GM23338 (cell line): ENCODE measurements at regions not wholly inside any gene's neighbourhood (a gene's known extent, or its start where the extent isn't known, plus 50 kb on each side); places are given as distances from the start of the nearest gene placed in this dataset.

Experiments used
- ATAC-seq: fragments of 200-7000 bp; cut with Tn5 transposase; 3 replicates; pipeline ENCODE4 v1.9.1; 2020
- DNase-seq: peaks from one replicate; pipeline ENCODE4 v3.0.0-alpha.2; 2015; ENCODE audit warnings: low spot score
- H2AFZ ChIP-seq: fragments of 200-600 bp; sonication (generic); 2 replicates; pipeline ENCODE4 v1.8.0; 2016; ENCODE audit warnings: antibody characterized with exemption, mild to moderate bottlenecking, moderate library complexity
- H3F3A ChIP-seq: fragments of 200-600 bp; sonication (generic); replicated peaks from 2 replicates; pipeline ENCODE4 v1.8.0; 2017; ENCODE audit warnings: antibody characterized with exemption, mixed run types, low read depth
- H3K27ac ChIP-seq: fragments of 200-600 bp; sonication (generic); 2 replicates; pipeline ENCODE4 v1.6.1; 2016; ENCODE audit warnings: low read depth
- H3K27me3 ChIP-seq: fragments of 200-600 bp; sonication (generic); 2 replicates; pipeline ENCODE4 v1.8.0; 2016; ENCODE audit warnings: mild to moderate bottlenecking, mixed run types, moderate library complexity; ENCODE audit not compliant: insufficient read depth
- H3K36me3 ChIP-seq: fragments of 200-600 bp; sonication (generic); 2 replicates; pipeline ENCODE4 v1.8.0; 2016; ENCODE audit warnings: mild to moderate bottlenecking; ENCODE audit not compliant: insufficient read depth
- H3K4me1 ChIP-seq: fragments of 200-600 bp; sonication (generic); 2 replicates; pipeline ENCODE4 v1.8.0; 2016; ENCODE audit warnings: mild to moderate bottlenecking, moderate library complexity; ENCODE audit not compliant: insufficient read depth
- H3K4me2 ChIP-seq: fragments of 200-600 bp; sonication (generic); 2 replicates; pipeline ENCODE4 v1.7.1; 2017; ENCODE audit warnings: mixed run types
- H3K4me3 ChIP-seq: fragments of 200-600 bp; sonication (generic); 2 replicates; pipeline ENCODE4 v1.6.1; 2016; ENCODE audit warnings: mixed run types
- H3K79me2 ChIP-seq: fragments of 200-600 bp; sonication (generic); replicated peaks from 2 replicates; pipeline ENCODE4 v1.8.0; 2017; ENCODE audit warnings: mild to moderate bottlenecking; ENCODE audit not compliant: insufficient read depth
- H3K9me2 ChIP-seq: fragments of 200-600 bp; sonication (generic); 2 replicates; pipeline ENCODE4 v1.8.0; 2017; ENCODE audit not compliant: insufficient read depth
- H4K20me1 ChIP-seq: fragments of 200-600 bp; sonication (generic); replicated peaks from 2 replicates; pipeline ENCODE4 v1.8.0; 2017; ENCODE audit warnings: mild to moderate bottlenecking; ENCODE audit not compliant: insufficient read depth
- H3K27ac Mint-ChIP-seq: 2 replicates; pipeline ENCODE4 v1.8.0; 2020; ENCODE audit warnings: inconsistent platforms, mild to moderate bottlenecking, moderate library complexity, mixed read lengths
- H3K27me3 Mint-ChIP-seq: 3 replicates; pipeline ENCODE4 v1.8.0; 2022; ENCODE audit warnings: low read depth, mild to moderate bottlenecking, moderate library complexity, mixed read lengths, inconsistent platforms; ENCODE audit not compliant: insufficient read depth, poor library complexity
- H3K36me3 Mint-ChIP-seq: 3 replicates; pipeline ENCODE4 v1.8.0; 2021; ENCODE audit warnings: low read depth, mild to moderate bottlenecking, inconsistent platforms, moderate library complexity, mixed read lengths
- H3K4me1 Mint-ChIP-seq: 3 replicates; pipeline ENCODE4 v1.8.0; 2020; ENCODE audit warnings: mild to moderate bottlenecking, inconsistent platforms, mixed read lengths
- H3K4me3 Mint-ChIP-seq: 3 replicates; pipeline ENCODE4 v1.8.0; 2021; ENCODE audit warnings: moderate library complexity, mild to moderate bottlenecking, inconsistent platforms, mixed read lengths
- H3K9me3 Mint-ChIP-seq: 3 replicates; pipeline ENCODE4 v1.8.0; 2020; ENCODE audit warnings: moderate library complexity, mild to moderate bottlenecking, inconsistent platforms, mixed read lengths
- CREB1 ChIP-seq: fragments of 250-450 bp; sonication (Bioruptor Pico); IDR thresholded peaks from 2 replicates; pipeline ENCODE4 v1.5.0; 2020; ENCODE audit warnings: low read depth, mild to moderate bottlenecking, moderate library complexity
- ETS1 ChIP-seq: IDR thresholded peaks from 2 replicates; pipeline ENCODE4 v1.6.1; 2016; ENCODE audit warnings: antibody characterized with exemption
- EZH2 ChIP-seq: fragments of 200-600 bp; sonication (generic); IDR thresholded peaks from one replicate; pipeline ENCODE4 v1.8.0; 2017; ENCODE audit warnings: antibody characterized with exemption, mild to moderate bottlenecking, low read depth; ENCODE audit not compliant: unreplicated experiment
- EZH2phosphoT487 ChIP-seq: fragments of 200-600 bp; sonication (generic); IDR thresholded peaks from one replicate; pipeline ENCODE4 v1.8.1; 2018; ENCODE audit warnings: antibody characterized with exemption; ENCODE audit not compliant: unreplicated experiment
- JUNB ChIP-seq: IDR thresholded peaks from one replicate; pipeline ENCODE4 v1.6.1; 2016; ENCODE audit warnings: antibody characterized with exemption; ENCODE audit not compliant: unreplicated experiment
- NANOG ChIP-seq: IDR thresholded peaks from 2 replicates; pipeline ENCODE4 v1.6.1; 2016; ENCODE audit warnings: antibody characterized with exemption, borderline replicate concordance
- POLR2AphosphoS5 ChIP-seq: IDR thresholded peaks from 2 replicates; pipeline ENCODE4 v1.6.1; 2016; ENCODE audit warnings: antibody characterized with exemption, low read depth
- STAT1 ChIP-seq: IDR thresholded peaks from one replicate; pipeline ENCODE4 v1.6.1; 2016; ENCODE audit warnings: antibody characterized with exemption; ENCODE audit not compliant: unreplicated experiment
- ZNF114 ChIP-seq: fragments of 250-450 bp; sonication (Bioruptor Pico); IDR thresholded peaks from 2 replicates; pipeline ENCODE4 v1.5.0; 2020; ENCODE audit warnings: mild to moderate bottlenecking, moderate library complexity
- ZNF331 ChIP-seq: fragments of 250-450 bp; sonication (Bioruptor Pico); IDR thresholded peaks from 2 replicates; pipeline ENCODE4 v1.5.0; 2020; ENCODE audit warnings: low read depth, mild to moderate bottlenecking, moderate library complexity
- TF ChIP-seq, protein P1 (sequence below): fragments of 250-450 bp; sonication (Bioruptor Pico); IDR thresholded peaks from 2 replicates; pipeline ENCODE4 v1.5.0; 2020; ENCODE audit warnings: mild to moderate bottlenecking, moderate library complexity
- TF ChIP-seq, protein P2 (sequence below): IDR thresholded peaks from one replicate; pipeline ENCODE4 v1.6.1; 2018; ENCODE audit warnings: antibody characterized with exemption; ENCODE audit not compliant: unreplicated experiment
- TF ChIP-seq, protein P3 (sequence below), 2 experiments: fragments of 200-600 bp in 1 of 2; sonication (generic) in 1 of 2; conservative IDR thresholded peaks; 2 replicates each; pipeline versions ENCODE4 v1.5.1 to v1.6.1; 2016 to 2017; ENCODE audit warnings: antibody characterized with exemption in 2 of 2, low read depth in 2 of 2, mild to moderate bottlenecking in 2 of 2, moderate library complexity in 1 of 2

- no peak for ATAC-seq
- Mint-ChIP-seq H3K27ac (no peak overlapping the region), H3K27me3 (no peaks in the 10 kb centered on the region), H3K4me3 (no peak overlapping the region), H3K36me3 (no peaks in the 10 kb centered on the region; the same call in 2 of the 3 replicates), H3K4me1 (peaks cover 4% of the 10 kb centered on the region; the same call in 2 of the 3 replicates), H3K9me3 (peaks cover 3% of the 10 kb centered on the region; the same call in 1 of the 3 replicates)
- no peak for DNase-seq
- Histone ChIP-seq H3K4me3 (no peak overlapping the region), H3K79me2 (no peaks in the 10 kb centered on the region), H3K36me3 (no peaks in the 10 kb centered on the region), H3K4me1 (no peaks in the 10 kb centered on the region), H3K27ac (no peak overlapping the region), H3K9me2 (no peaks in the 10 kb centered on the region), H4K20me1 (no peaks in the 10 kb centered on the region), H2AFZ (no peak overlapping the region), H3K4me2 (no peak overlapping the region), H3F3A (no peaks in the 10 kb centered on the region), H3K27me3 (no peaks in the 10 kb centered on the region)
- no peak for TF ChIP-seq POLR2AphosphoS5
- no peak for TF ChIP-seq EZH2phosphoT487
- no peak for TF ChIP-seq ZNF114 (CRISPR knock-in tag)
- no peak for TF ChIP-seq ETS1
- TF ChIP-seq EZH2: no peak
- TF ChIP-seq, protein P1, sequence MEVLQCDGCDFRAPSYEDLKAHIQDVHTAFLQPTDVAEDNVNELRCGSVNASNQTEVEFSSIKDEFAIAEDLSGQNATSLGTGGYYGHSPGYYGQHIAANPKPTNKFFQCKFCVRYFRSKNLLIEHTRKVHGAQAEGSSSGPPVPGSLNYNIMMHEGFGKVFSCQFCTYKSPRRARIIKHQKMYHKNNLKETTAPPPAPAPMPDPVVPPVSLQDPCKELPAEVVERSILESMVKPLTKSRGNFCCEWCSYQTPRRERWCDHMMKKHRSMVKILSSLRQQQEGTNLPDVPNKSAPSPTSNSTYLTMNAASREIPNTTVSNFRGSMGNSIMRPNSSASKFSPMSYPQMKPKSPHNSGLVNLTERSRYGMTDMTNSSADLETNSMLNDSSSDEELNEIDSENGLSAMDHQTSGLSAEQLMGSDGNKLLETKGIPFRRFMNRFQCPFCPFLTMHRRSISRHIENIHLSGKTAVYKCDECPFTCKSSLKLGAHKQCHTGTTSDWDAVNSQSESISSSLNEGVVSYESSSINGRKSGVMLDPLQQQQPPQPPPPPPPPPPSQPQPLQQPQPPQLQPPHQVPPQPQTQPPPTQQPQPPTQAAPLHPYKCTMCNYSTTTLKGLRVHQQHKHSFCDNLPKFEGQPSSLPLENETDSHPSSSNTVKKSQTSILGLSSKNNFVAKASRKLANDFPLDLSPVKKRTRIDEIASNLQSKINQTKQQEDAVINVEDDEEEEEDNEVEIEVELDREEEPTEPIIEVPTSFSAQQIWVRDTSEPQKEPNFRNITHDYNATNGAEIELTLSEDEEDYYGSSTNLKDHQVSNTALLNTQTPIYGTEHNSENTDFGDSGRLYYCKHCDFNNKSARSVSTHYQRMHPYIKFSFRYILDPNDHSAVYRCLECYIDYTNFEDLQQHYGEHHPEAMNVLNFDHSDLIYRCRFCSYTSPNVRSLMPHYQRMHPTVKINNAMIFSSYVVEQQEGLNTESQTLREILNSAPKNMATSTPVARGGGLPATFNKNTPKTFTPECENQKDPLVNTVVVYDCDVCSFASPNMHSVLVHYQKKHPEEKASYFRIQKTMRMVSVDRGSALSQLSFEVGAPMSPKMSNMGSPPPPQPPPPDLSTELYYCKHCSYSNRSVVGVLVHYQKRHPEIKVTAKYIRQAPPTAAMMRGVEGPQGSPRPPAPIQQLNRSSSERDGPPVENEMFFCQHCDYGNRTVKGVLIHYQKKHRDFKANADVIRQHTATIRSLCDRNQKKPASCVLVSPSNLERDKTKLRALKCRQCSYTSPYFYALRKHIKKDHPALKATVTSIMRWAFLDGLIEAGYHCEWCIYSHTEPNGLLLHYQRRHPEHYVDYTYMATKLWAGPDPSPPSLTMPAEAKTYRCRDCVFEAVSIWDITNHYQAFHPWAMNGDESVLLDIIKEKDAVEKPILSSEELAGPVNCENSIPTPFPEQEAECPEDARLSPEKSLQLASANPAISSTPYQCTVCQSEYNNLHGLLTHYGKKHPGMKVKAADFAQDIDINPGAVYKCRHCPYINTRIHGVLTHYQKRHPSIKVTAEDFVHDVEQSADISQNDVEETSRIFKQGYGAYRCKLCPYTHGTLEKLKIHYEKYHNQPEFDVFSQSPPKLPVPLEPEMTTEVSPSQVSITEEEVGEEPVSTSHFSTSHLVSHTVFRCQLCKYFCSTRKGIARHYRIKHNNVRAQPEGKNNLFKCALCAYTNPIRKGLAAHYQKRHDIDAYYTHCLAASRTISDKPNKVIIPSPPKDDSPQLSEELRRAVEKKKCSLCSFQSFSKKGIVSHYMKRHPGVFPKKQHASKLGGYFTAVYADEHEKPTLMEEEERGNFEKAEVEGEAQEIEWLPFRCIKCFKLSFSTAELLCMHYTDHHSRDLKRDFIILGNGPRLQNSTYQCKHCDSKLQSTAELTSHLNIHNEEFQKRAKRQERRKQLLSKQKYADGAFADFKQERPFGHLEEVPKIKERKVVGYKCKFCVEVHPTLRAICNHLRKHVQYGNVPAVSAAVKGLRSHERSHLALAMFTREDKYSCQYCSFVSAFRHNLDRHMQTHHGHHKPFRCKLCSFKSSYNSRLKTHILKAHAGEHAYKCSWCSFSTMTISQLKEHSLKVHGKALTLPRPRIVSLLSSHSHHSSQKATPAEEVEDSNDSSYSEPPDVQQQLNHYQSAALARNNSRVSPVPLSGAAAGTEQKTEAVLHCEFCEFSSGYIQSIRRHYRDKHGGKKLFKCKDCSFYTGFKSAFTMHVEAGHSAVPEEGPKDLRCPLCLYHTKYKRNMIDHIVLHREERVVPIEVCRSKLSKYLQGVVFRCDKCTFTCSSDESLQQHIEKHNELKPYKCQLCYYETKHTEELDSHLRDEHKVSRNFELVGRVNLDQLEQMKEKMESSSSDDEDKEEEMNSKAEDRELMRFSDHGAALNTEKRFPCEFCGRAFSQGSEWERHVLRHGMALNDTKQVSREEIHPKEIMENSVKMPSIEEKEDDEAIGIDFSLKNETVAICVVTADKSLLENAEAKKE: no peak
- TF ChIP-seq, protein P2, sequence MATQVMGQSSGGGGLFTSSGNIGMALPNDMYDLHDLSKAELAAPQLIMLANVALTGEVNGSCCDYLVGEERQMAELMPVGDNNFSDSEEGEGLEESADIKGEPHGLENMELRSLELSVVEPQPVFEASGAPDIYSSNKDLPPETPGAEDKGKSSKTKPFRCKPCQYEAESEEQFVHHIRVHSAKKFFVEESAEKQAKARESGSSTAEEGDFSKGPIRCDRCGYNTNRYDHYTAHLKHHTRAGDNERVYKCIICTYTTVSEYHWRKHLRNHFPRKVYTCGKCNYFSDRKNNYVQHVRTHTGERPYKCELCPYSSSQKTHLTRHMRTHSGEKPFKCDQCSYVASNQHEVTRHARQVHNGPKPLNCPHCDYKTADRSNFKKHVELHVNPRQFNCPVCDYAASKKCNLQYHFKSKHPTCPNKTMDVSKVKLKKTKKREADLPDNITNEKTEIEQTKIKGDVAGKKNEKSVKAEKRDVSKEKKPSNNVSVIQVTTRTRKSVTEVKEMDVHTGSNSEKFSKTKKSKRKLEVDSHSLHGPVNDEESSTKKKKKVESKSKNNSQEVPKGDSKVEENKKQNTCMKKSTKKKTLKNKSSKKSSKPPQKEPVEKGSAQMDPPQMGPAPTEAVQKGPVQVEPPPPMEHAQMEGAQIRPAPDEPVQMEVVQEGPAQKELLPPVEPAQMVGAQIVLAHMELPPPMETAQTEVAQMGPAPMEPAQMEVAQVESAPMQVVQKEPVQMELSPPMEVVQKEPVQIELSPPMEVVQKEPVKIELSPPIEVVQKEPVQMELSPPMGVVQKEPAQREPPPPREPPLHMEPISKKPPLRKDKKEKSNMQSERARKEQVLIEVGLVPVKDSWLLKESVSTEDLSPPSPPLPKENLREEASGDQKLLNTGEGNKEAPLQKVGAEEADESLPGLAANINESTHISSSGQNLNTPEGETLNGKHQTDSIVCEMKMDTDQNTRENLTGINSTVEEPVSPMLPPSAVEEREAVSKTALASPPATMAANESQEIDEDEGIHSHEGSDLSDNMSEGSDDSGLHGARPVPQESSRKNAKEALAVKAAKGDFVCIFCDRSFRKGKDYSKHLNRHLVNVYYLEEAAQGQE: no peak
- TF ChIP-seq NANOG: no peak
- TF ChIP-seq STAT1: no peak
- TF ChIP-seq, protein P3, sequence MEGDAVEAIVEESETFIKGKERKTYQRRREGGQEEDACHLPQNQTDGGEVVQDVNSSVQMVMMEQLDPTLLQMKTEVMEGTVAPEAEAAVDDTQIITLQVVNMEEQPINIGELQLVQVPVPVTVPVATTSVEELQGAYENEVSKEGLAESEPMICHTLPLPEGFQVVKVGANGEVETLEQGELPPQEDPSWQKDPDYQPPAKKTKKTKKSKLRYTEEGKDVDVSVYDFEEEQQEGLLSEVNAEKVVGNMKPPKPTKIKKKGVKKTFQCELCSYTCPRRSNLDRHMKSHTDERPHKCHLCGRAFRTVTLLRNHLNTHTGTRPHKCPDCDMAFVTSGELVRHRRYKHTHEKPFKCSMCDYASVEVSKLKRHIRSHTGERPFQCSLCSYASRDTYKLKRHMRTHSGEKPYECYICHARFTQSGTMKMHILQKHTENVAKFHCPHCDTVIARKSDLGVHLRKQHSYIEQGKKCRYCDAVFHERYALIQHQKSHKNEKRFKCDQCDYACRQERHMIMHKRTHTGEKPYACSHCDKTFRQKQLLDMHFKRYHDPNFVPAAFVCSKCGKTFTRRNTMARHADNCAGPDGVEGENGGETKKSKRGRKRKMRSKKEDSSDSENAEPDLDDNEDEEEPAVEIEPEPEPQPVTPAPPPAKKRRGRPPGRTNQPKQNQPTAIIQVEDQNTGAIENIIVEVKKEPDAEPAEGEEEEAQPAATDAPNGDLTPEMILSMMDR (conservative IDR thresholded peaks at IDR 0.05; ENCODE audit: low read depth in 2 of 2): no peak
- no peak for TF ChIP-seq CREB1
- TF ChIP-seq ZNF331 (CRISPR knock-in tag): no peak
- no peak for TF ChIP-seq JUNB
Observed at GRCh38 chr2:173613386-173613785, 258.7 kb downstream of the CDCA7 start.
